Body of pancreas (tissue), 4 donors: ENCODE measurements at regions not wholly inside any gene's neighbourhood (a gene's known extent, or its start where the extent isn't known, plus 50 kb on each side); places are given as distances from the start of the nearest gene placed in this dataset.

Experiments used
- CTCF ChIP-seq, 7 experiments: fragments of 450-650 bp in 4 of 7; fragments of 200-600 bp in 3 of 7; sonication (generic) in 3 of 7; IDR thresholded peaks; one replicate each; pipeline ENCODE4 v1.5.1; 2016 to 2019; ENCODE audit warnings: antibody characterized with exemption in 7 of 7
- POLR2A ChIP-seq, 3 donors: fragments of 450-650 bp; IDR thresholded peaks; one replicate each; pipeline ENCODE4 v1.6.1; 2016; ENCODE audit warnings: antibody characterized with exemption in 3 of 3, mild to moderate bottlenecking in 2 of 3

- TF ChIP-seq CTCF (IDR thresholded peaks at IDR 0.05), result no peak
- no peak for TF ChIP-seq POLR2A (IDR thresholded peaks at IDR 0.05)
These were observed 275.4 kb upstream of the CPEB2 start for GRCh38 chr4:14726877-14727361.
